IMR-90 (cell line): ENCODE measurements at regions not wholly inside any gene's neighbourhood (a gene's known extent, or its start where the extent isn't known, plus 50 kb on each side); places are given as distances from the start of the nearest gene placed in this dataset.

Experiments
- ATAC-seq: fragments of 200-7000 bp; cut with Tn5 transposase; 2 replicates; pipeline ENCODE4 v1.9.1; 2020; ENCODE audit warnings: low read depth, mild to moderate bottlenecking, moderate library complexity
- BruUV-seq: library from RNA; stranded (reverse); fragments of 400-500 nt; replicated peaks from 2 replicates; lab custom pipeline; 2021; lab: Mats Ljungman, UMichigan
- CTCF ChIA-PET: fragments of 300-600 bp; formaldehyde crosslinking; extraction: SDS; loops from one replicate; lab custom pipeline; 2021; ENCODE audit warnings: antibody characterized with exemption; lab: Yijun Ruan, JAX
- POLR2A ChIA-PET: fragments of 300-600 bp; sonication (Branson Sonifier 250); formaldehyde crosslinking; loops from one replicate; lab custom pipeline; 2022; ENCODE audit warnings: antibody characterized with exemption; ENCODE audit not compliant: unreplicated experiment; lab: Charles Lee
- DNase-seq: peaks from one replicate; pipeline ENCODE4 v3.0.0; 2013
- H2AFZ ChIP-seq: replicated peaks from 2 replicates; pipeline ENCODE3; 2013; ENCODE audit warnings: low read length, mild to moderate bottlenecking; ENCODE audit not compliant: poor library complexity
- H2AK5ac ChIP-seq: 2 replicates; pipeline ENCODE4 v1.6.1; 2013; ENCODE audit warnings: low read depth, low read length, inconsistent platforms
- H2AK9ac ChIP-seq: replicated peaks from 2 replicates; pipeline ENCODE3; 2013; ENCODE audit warnings: mild to moderate bottlenecking, low read depth, low read length, moderate library complexity; ENCODE audit not compliant: poor library complexity
- H2BK120ac ChIP-seq: 2 replicates; pipeline ENCODE4 v1.6.1; 2013; ENCODE audit warnings: low read depth, low read length, inconsistent platforms
- H2BK15ac ChIP-seq: 3 replicates; pipeline ENCODE4 v1.6.1; 2013; ENCODE audit warnings: low read depth, low read length, inconsistent platforms
- H2BK20ac ChIP-seq: 2 replicates; pipeline ENCODE4 v1.6.1; 2013; ENCODE audit warnings: low read depth, mild to moderate bottlenecking, inconsistent platforms, low read length, moderate library complexity
- H2BK5ac ChIP-seq: 2 replicates; pipeline ENCODE4 v1.6.1; 2013; ENCODE audit warnings: mild to moderate bottlenecking, low read depth, low read length, inconsistent platforms; ENCODE audit not compliant: poor library complexity, severe bottlenecking
- H3K14ac ChIP-seq: replicated peaks from 2 replicates; pipeline ENCODE4 v1.6.1; 2013; ENCODE audit warnings: low read depth, low read length, inconsistent platforms
- H3K18ac ChIP-seq: 2 replicates; pipeline ENCODE4 v1.6.1; 2013; ENCODE audit warnings: low read depth, low read length, control low read depth
- H3K23ac ChIP-seq: 2 replicates; pipeline ENCODE4 v1.6.1; 2013; ENCODE audit warnings: low read depth, low read length, inconsistent platforms
- H3K27ac ChIP-seq: 2 replicates; pipeline ENCODE4 v1.5.1; 2013; ENCODE audit warnings: mild to moderate bottlenecking, control low read depth, low read length; ENCODE audit not compliant: insufficient read depth
- H3K27me3 ChIP-seq: 2 replicates; pipeline ENCODE4 v1.6.1; 2013; ENCODE audit warnings: low read length; ENCODE audit not compliant: control insufficient read depth, insufficient read depth
- H3K36me3 ChIP-seq: 2 replicates; pipeline ENCODE4 v1.6.1; 2013; ENCODE audit warnings: low read length, mixed read lengths; ENCODE audit not compliant: control insufficient read depth, insufficient read depth
- H3K4ac ChIP-seq: 2 replicates; pipeline ENCODE4 v1.6.1; 2013; ENCODE audit warnings: low read depth, low read length, inconsistent platforms
- H3K4me1 ChIP-seq: 2 replicates; pipeline ENCODE4 v1.6.1; 2013; ENCODE audit warnings: low read length, mixed read lengths; ENCODE audit not compliant: control insufficient read depth, insufficient read depth
- H3K4me2 ChIP-seq: 2 replicates; pipeline ENCODE4 v1.6.1; 2013; ENCODE audit warnings: low read depth, mild to moderate bottlenecking, control low read depth, low read length, moderate library complexity
- H3K4me3 ChIP-seq: 2 replicates; pipeline ENCODE4 v1.5.1; 2013; ENCODE audit warnings: low read depth, mild to moderate bottlenecking, control low read depth, low read length, moderate library complexity; ENCODE audit not compliant: insufficient read depth
- H3K56ac ChIP-seq: 2 replicates; pipeline ENCODE4 v1.6.1; 2013; ENCODE audit warnings: low read length, inconsistent platforms; ENCODE audit not compliant: insufficient read depth; ENCODE audit errors: extremely low read depth
- H3K79me1 ChIP-seq, 2 experiments: 2 replicates each; pipeline ENCODE4 v1.6.1; 2013; ENCODE audit warnings: low read length in 2 of 2, inconsistent platforms in 1 of 2, low read depth in 1 of 2
- H3K9ac ChIP-seq: 2 replicates; pipeline ENCODE4 v1.6.1; 2013; ENCODE audit warnings: low read depth, low read length, control low read depth
- H3K9me1 ChIP-seq: 2 replicates; pipeline ENCODE4 v1.6.1; 2013; ENCODE audit warnings: low read length, inconsistent platforms; ENCODE audit not compliant: insufficient read depth
- H3K9me3 ChIP-seq: 2 replicates; pipeline ENCODE4 v1.6.1; 2013; ENCODE audit warnings: low read length; ENCODE audit not compliant: control insufficient read depth, insufficient read depth
- H4K20me1 ChIP-seq: 2 replicates; pipeline ENCODE4 v1.6.1; 2013; ENCODE audit warnings: low read length, inconsistent platforms; ENCODE audit not compliant: insufficient read depth
- H4K5ac ChIP-seq: 2 replicates; pipeline ENCODE4 v1.6.1; 2013; ENCODE audit warnings: mild to moderate bottlenecking, low read depth, low read length, control low read depth
- H4K8ac ChIP-seq, 2 experiments: 2 replicates each; pipeline ENCODE4 v1.6.1; 2013; ENCODE audit warnings: low read depth in 2 of 2, low read length in 2 of 2, control low read depth in 1 of 2, inconsistent platforms in 1 of 2
- H4K91ac ChIP-seq: 2 replicates; pipeline ENCODE4 v1.6.1; 2013; ENCODE audit warnings: low read depth, low read length, inconsistent platforms; ENCODE audit not compliant: insufficient read depth
- BHLHE40 ChIP-seq: fragments of 150-350 bp; IDR thresholded peaks from 2 replicates; pipeline ENCODE4 v1.6.1; 2016; ENCODE audit warnings: mild to moderate bottlenecking, low read depth, low read length
- CEBPB ChIP-seq: IDR thresholded peaks from 2 replicates; pipeline ENCODE4 v1.6.1; 2012; ENCODE audit warnings: low read depth, low read length, improper control_type of control experiment
- CHD1 ChIP-seq: IDR thresholded peaks from 2 replicates; pipeline ENCODE4 v1.6.1; 2012; ENCODE audit warnings: low read depth, low read length, improper control_type of control experiment
- ELK1 ChIP-seq: fragments of 150-350 bp; IDR thresholded peaks from 2 replicates; pipeline ENCODE4 v1.6.1; 2016; ENCODE audit warnings: low read depth, mild to moderate bottlenecking, low read length, moderate library complexity, borderline replicate concordance
- MAFK ChIP-seq: IDR thresholded peaks from 2 replicates; pipeline ENCODE4 v1.6.1; 2012; ENCODE audit warnings: low read depth, low read length, improper control_type of control experiment
- MAZ ChIP-seq: IDR thresholded peaks from 2 replicates; pipeline ENCODE4 v1.6.1; 2012; ENCODE audit warnings: low read depth, mild to moderate bottlenecking, low read length, improper control_type of control experiment, moderate library complexity, borderline replicate concordance
- MXI1 ChIP-seq: IDR thresholded peaks from 2 replicates; pipeline ENCODE4 v1.6.1; 2012; ENCODE audit warnings: low read depth, mild to moderate bottlenecking, low read length, moderate library complexity, borderline replicate concordance
- RAD21 ChIP-seq: IDR thresholded peaks from 2 replicates; pipeline ENCODE4 v1.6.1; 2012; ENCODE audit warnings: low read length, improper control_type of control experiment
- RCOR1 ChIP-seq: IDR thresholded peaks from 2 replicates; pipeline ENCODE4 v1.6.1; 2012; ENCODE audit warnings: mild to moderate bottlenecking, low read length, improper control_type of control experiment; ENCODE audit not compliant: insufficient replicate concordance
- RFX5 ChIP-seq: IDR thresholded peaks from 2 replicates; pipeline ENCODE4 v1.8.0; 2012; ENCODE audit warnings: low read depth, mild to moderate bottlenecking, low read length, moderate library complexity
- USF2 ChIP-seq: fragments of 150-350 bp; IDR thresholded peaks from 2 replicates; pipeline ENCODE4 v1.6.1; 2017; ENCODE audit warnings: mild to moderate bottlenecking, antibody characterized with exemption, low read length, low read depth
- WGBS, 2 experiments: methylation state at CpG; one replicate each; pipeline versions ENCODE4 v1.1.5 to v1.1.7; 2013; ENCODE audit warnings: missing lambda C conversion rate in 2 of 2; ENCODE audit not compliant: insufficient read length in 1 of 2; ENCODE audit errors: extremely low coverage in 2 of 2; 5-methylcytosine and 5-hydroxymethylcytosine counted together
- dilution Hi-C: fragments of 300-500 bp; cut with HindIII; formaldehyde crosslinking; loops from one replicate; pipeline ENCODE4 v1.14.3; 2018; ENCODE audit warnings: low sequenced_read_pairs; ENCODE audit not compliant: unreplicated experiment
- in situ Hi-C: fragments of 300-500 bp; cut with MboI; formaldehyde crosslinking; loops from 3 replicates; pipeline ENCODE4 v1.14.3; 2019; ENCODE audit warnings: low sequenced_read_pairs, inconsistent platforms, mixed read lengths
- intact Hi-C: fragments of 100-400 bp; cut with micrococcal nuclease; formaldehyde crosslinking; loops from 2 replicates; pipeline ENCODE4 v1.10.0; 2022

- ATAC-seq (no peak), DNase-seq (no peak)
- Histone ChIP-seq H3K79me1 (no peaks in the 10 kb centered on the region), H3K36me3 (no peaks in the 10 kb centered on the region), H2AFZ (no peak overlapping the region), H3K4ac (no peak overlapping the region), H4K20me1 (no peaks in the 10 kb centered on the region), H2AK9ac (no peak overlapping the region), H3K9me1 (no peaks in the 10 kb centered on the region), H3K23ac (no peak overlapping the region), H2BK20ac (no peak overlapping the region), H2BK15ac (no peak overlapping the region), H3K9me3 (no peaks in the 10 kb centered on the region), H3K14ac (no peak overlapping the region), H4K8ac (no peak overlapping the region), H3K4me1 (no peaks in the 10 kb centered on the region), H4K5ac (no peak overlapping the region), H2BK120ac (no peak overlapping the region), H3K9ac (no peak overlapping the region), H3K4me2 (no peak overlapping the region), H4K91ac (no peak overlapping the region), H3K4me3 (no peak overlapping the region), H3K56ac (no peak overlapping the region), H3K27ac (no peak overlapping the region), H2AK5ac (no peak overlapping the region), H2BK5ac (no peak overlapping the region), H3K27me3 (no peaks in the 10 kb centered on the region), H3K18ac (no peak overlapping the region)
- dilution Hi-C loops (no loop called here), in situ Hi-C loops (no loop called here), intact Hi-C loops (no loop called here)
- no TSS peak for BruUV-seq
- no peak for TF ChIP-seq MAZ
- no peak for TF ChIP-seq CHD1
- TF ChIP-seq MAFK: no peak
- TF ChIP-seq MXI1: no peak
- no peak for TF ChIP-seq RCOR1
- TF ChIP-seq ELK1: no peak
- no peak for TF ChIP-seq USF2
- no peak for TF ChIP-seq CEBPB
- TF ChIP-seq RFX5: no peak
- TF ChIP-seq BHLHE40: no peak
- no peak for TF ChIP-seq RAD21
- WGBS, 2 experiments: no CpG with 5 or more reads among the region's 3 CpGs
- CTCF ChIA-PET: interaction anchor here (0.8 kb wide), 1 partner anchor 13 kb away, joined by 3 read pairs; no protein-coding TSS in a partner anchor
- POLR2A ChIA-PET: no interaction called here
Measured at GRCh38 chr12:44961887-44962286, 85.8 kb upstream of the NELL2 start.
